ENCODE measurements at regions not wholly inside any gene's neighbourhood (a gene's known extent, or its start where the extent isn't known, plus 50 kb on each side); places are given as distances from the start of the nearest gene placed in this dataset.

DNA sequence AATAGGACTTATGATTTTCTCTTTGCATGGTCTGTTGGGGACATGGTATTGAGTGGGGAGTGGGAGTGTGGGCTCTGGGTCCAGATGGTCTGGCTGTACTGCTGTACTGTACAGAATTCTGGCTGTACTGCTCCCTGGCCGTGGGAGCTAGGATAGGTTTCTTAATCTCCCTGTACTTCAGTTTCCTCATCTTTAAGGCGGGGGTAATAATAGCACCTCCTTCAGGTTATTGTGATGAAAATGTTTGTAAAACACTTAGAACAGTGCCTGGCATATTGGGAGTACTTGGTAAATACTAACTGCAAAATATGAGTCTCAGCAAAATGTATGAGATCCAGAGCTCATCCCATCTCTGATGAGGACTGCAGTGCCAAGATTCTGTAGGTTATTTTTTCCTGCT, 198.6 kb downstream of the KIF18A start:
- Histone ChIP-seq H3K4me3 (no peak overlapping the region), H3K27ac (no peak overlapping the region), H3K27me3 (ENCODE audit: insufficient read depth in 3 of 3, low read length in 2 of 3) (no peaks in the 10 kb centered on the region), H3K4me1 (no peaks in the 10 kb centered on the region), H3K36me3 (ENCODE audit: insufficient read depth in 1 of 2, low read depth in 1 of 2) (no peaks in the 10 kb centered on the region), H3K9me3 (no peaks in the 10 kb centered on the region)
- TF ChIP-seq, protein P1, sequence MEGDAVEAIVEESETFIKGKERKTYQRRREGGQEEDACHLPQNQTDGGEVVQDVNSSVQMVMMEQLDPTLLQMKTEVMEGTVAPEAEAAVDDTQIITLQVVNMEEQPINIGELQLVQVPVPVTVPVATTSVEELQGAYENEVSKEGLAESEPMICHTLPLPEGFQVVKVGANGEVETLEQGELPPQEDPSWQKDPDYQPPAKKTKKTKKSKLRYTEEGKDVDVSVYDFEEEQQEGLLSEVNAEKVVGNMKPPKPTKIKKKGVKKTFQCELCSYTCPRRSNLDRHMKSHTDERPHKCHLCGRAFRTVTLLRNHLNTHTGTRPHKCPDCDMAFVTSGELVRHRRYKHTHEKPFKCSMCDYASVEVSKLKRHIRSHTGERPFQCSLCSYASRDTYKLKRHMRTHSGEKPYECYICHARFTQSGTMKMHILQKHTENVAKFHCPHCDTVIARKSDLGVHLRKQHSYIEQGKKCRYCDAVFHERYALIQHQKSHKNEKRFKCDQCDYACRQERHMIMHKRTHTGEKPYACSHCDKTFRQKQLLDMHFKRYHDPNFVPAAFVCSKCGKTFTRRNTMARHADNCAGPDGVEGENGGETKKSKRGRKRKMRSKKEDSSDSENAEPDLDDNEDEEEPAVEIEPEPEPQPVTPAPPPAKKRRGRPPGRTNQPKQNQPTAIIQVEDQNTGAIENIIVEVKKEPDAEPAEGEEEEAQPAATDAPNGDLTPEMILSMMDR (IDR thresholded peaks at IDR 0.05) = no peak
- no peak for ATAC-seq
- intact Hi-C loops (cut with DNase I) = no loop called here
- DNase-seq = no peak
- WGBS, 3 donors = 45 to 66% (median 63%) methylated on average over 2 of the region's 2 CpGs

DNA sequence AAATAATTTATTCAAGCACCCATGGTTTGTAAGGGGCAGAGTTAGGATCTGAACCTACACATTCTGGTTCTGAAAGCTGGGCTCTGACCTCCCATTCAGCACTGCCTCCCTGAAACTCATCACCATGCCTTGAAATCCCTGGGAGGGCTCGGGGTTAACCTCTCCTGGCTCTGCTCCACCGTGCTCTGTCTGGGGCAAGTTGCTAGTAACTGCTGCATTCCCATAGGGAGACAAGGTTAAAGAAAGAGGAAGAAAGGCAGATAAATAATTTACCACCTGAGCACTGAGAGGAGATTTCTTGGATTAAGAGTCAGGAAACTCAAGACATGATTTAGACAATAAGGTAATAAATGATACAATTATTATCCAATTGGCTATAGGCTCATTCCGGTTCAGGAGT, 199.3 kb downstream of the KIF18A start:
- intact Hi-C loops (cut with DNase I) = no loop called here
- TF ChIP-seq, protein P1 (IDR thresholded peaks at IDR 0.05) = no peak
- H3K27ac ChIP-seq = no peak overlapping the region
- 43 to 52% (median 52%) methylated on average over 3 of the region's 3 CpGs for WGBS, 3 donors
- DNase-seq = no peak
- H3K4me3 ChIP-seq = no peak overlapping the region
- no peak for ATAC-seq
- no peaks in the 10 kb centered on the region for H3K4me1 ChIP-seq
- no peaks in the 10 kb centered on the region for H3K36me3 ChIP-seq (ENCODE audit: insufficient read depth in 1 of 2, low read depth in 1 of 2)
- H3K27me3 ChIP-seq (ENCODE audit: insufficient read depth in 3 of 3, low read length in 2 of 3) = no peaks in the 10 kb centered on the region
- no peaks in the 10 kb centered on the region for H3K9me3 ChIP-seq

DNA sequence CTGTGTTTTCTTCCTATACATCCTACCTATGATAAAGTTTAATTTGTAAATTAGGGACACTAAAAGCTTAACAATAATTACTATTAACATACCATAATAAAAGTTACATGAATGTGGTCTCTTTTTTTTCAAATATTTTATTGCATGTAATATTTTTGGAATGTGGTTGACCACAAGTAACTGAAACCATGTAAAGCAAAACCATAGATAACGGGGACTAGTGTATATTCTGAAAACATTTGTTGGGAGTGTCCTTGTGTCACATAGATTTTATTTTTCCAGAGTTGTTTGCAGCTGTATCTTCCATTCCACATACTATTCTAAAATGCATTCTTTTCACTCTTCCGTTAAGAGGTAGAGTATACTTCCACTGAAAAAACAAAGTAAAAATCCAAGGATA, 200.4 kb downstream of the KIF18A start:
- Histone ChIP-seq H3K9me3 (no peaks in the 10 kb centered on the region), H3K4me1 (no peaks in the 10 kb centered on the region), H3K4me3 (no peak overlapping the region), H3K27me3 (ENCODE audit: insufficient read depth in 3 of 3, low read length in 2 of 3) (no peaks in the 10 kb centered on the region), H3K27ac (no peak overlapping the region), H3K36me3 (ENCODE audit: insufficient read depth in 1 of 2, low read depth in 1 of 2) (no peaks in the 10 kb centered on the region)
- intact Hi-C loops (cut with DNase I) = no loop called here
- no peak for ATAC-seq
- 55 to 74% (median 64%) methylated on average over 2 of the region's 2 CpGs for WGBS, 3 donors
- TF ChIP-seq, protein P1 (IDR thresholded peaks at IDR 0.05) = no peak
- DNase-seq = no peak

DNA sequence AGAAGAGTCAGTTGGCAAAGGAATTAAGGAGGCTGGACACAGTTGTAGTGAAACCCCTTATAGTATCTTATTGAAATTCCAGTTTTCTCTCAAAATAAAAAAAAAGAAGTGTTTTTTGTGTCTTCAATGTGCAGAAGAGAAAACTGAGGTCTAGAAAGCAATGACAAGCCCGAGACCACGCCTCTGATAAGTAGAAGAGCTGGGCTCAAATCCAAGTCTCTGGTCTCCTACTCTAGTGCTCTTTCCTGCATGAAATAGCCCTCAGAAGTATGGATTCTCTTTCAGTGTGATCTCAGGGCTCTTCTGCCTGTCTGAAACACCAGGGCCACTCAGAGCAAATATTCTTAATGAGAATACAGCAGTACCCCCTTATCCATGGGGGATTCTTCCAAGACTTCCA, 200.9 kb downstream of the KIF18A start:
- Histone ChIP-seq H3K27ac (no peak overlapping the region), H3K4me1 (no peaks in the 10 kb centered on the region), H3K36me3 (ENCODE audit: insufficient read depth in 1 of 2, low read depth in 1 of 2) (no peaks in the 10 kb centered on the region), H3K27me3 (ENCODE audit: insufficient read depth in 3 of 3, low read length in 2 of 3) (no peaks in the 10 kb centered on the region), H3K9me3 (no peaks in the 10 kb centered on the region), H3K4me3 (no peak overlapping the region)
- intact Hi-C loops (cut with DNase I) = no loop called here
- ATAC-seq = no peak
- TF ChIP-seq, protein P1 (IDR thresholded peaks at IDR 0.05) = no peak
- WGBS, 3 donors = 61 to 81% (median 70%) methylated on average over 2 of the region's 2 CpGs
- no peak for DNase-seq

DNA sequence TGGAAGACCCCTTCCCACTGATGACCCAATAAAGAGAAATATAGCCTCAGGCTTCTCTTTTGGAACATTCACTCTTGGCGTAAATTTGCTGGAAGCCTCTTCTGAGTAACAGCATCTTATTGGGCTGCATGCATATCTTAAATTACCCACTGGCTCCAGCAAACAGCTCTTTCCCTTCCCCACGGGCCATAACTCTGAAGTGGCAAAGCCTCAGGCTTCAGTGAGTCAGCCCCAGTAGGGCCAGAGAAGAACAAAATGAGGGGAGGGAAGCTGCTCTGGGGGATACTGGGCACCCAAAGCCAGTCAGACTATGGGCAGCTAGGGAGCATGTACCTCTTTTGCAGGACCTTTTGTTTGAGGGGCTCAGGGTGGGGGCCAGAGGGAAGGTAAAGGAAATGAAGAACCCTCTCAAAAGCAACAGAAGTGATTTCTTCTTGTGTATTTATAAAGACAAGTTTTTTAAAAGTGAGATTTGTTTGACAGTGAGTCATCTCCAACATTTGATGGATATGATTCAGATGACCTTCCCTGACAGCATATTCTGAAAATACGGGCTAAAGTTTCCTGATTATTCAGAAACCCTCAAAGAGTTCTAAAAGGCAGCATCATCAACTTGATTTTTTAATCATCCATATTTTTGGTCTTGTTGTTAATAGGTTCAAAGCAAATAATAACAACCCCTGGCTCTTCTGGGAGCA, 203.4 kb downstream of the KIF18A start:
- no peaks in the 10 kb centered on the region for H3K4me1 ChIP-seq
- no peak overlapping the region for H3K27ac ChIP-seq
- intact Hi-C loops (cut with DNase I) = no loop called here
- WGBS, 3 donors = 72 to 77% (median 74%) methylated on average over 3 of the region's 3 CpGs
- no peaks in the 10 kb centered on the region for H3K9me3 ChIP-seq
- H3K27me3 ChIP-seq (ENCODE audit: insufficient read depth in 3 of 3, low read length in 2 of 3) = peaks cover 0 to 2% (median 0%) of the 10 kb centered on the region in 3 donors
- H3K4me3 ChIP-seq = no peak overlapping the region
- DNase-seq = no peak
- no peaks in the 10 kb centered on the region for H3K36me3 ChIP-seq (ENCODE audit: insufficient read depth in 1 of 2, low read depth in 1 of 2)
- ATAC-seq = no peak
- TF ChIP-seq, protein P1 (IDR thresholded peaks at IDR 0.05) = no peak

All from psoas muscle (tissue), 7 donors.